ENCODE measurements at regions not wholly inside any gene's neighbourhood (a gene's known extent, or its start where the extent isn't known, plus 50 kb on each side); places are given as distances from the start of the nearest gene placed in this dataset.

DNA sequence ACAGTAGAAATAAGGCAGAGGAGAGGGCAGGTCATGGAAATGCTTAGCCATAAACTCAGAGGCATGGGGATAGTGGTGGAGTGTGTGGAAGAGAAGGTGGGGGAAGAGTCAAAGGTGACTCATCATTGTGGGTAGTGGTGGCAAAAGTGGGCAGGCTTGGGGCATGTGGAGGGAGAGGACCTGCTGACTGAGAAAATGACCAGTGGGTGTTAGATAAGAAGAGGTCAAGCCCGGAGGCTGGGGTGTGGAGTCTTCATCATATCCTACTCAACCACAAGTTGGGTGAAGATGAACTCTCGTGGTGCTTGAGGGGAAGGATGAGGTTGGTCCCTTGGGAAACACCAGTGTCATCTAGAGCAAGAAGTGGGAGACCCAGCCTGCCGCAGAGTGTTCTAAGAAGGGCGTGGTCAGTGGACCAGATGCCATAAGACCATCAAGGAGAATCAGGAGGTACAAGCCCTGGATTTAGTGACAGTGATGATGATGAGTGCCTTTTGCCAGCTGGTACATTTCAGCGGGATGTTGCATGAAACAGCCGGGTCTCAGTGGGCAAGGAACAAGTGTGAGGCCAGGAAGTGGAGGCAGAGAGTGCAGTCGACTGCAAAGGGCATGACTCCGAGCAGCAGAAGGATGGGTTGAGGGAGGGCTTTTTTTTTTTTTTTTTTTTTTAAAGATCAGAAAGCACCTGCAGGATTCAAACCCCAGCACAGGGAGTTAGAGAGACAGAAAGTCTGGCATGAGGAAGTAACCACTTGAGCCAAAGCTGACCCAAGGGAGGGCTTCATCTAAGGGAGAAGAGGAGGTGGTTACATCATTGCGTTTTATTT is 122.6 kb upstream of the SPRED2 start:
- no peak for TF ChIP-seq ZBTB21 (CRISPR knock-in tag; IDR thresholded peaks at IDR 0.05; ENCODE audit: borderline replicate concordance)
- TF ChIP-seq, protein P1, sequence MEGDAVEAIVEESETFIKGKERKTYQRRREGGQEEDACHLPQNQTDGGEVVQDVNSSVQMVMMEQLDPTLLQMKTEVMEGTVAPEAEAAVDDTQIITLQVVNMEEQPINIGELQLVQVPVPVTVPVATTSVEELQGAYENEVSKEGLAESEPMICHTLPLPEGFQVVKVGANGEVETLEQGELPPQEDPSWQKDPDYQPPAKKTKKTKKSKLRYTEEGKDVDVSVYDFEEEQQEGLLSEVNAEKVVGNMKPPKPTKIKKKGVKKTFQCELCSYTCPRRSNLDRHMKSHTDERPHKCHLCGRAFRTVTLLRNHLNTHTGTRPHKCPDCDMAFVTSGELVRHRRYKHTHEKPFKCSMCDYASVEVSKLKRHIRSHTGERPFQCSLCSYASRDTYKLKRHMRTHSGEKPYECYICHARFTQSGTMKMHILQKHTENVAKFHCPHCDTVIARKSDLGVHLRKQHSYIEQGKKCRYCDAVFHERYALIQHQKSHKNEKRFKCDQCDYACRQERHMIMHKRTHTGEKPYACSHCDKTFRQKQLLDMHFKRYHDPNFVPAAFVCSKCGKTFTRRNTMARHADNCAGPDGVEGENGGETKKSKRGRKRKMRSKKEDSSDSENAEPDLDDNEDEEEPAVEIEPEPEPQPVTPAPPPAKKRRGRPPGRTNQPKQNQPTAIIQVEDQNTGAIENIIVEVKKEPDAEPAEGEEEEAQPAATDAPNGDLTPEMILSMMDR (IDR thresholded peaks at IDR 0.05), result no peak

Data from WTC11 (cell line).